CD8-positive, alpha-beta memory T cell (primary cell): ENCODE measurements at regions not wholly inside any gene's neighbourhood (a gene's known extent, or its start where the extent isn't known, plus 50 kb on each side); places are given as distances from the start of the nearest gene placed in this dataset.

ENCODE experiments used
- CTCF ChIA-PET: fragments of 350-600 bp; sonication (Branson Sonifier 250); formaldehyde crosslinking; loops from one replicate; lab custom pipeline; 2021; ENCODE audit warnings: antibody characterized with exemption; lab: Charles Lee
- POLR2A ChIA-PET: fragments of 350-600 bp; sonication (Branson Sonifier 250); formaldehyde crosslinking; loops from one replicate; lab custom pipeline; 2021; ENCODE audit warnings: antibody characterized with exemption; lab: Charles Lee
- DNase-seq, 5 donors: peaks; one replicate each; pipeline versions ENCODE4 v3.0.0 to v3.0.0-alpha.2; 2020 to 2022; ENCODE audit warnings: mixed read lengths in 1 of 5
- H3K27ac ChIP-seq: one replicate; pipeline ENCODE4 v1.7.0; 2013; ENCODE audit warnings: low read depth, mild to moderate bottlenecking, low read length, moderate library complexity
- H3K27me3 ChIP-seq: 2 replicates; pipeline ENCODE4 v1.7.0; 2013; ENCODE audit warnings: low read length, mild to moderate bottlenecking; ENCODE audit not compliant: insufficient read depth, poor library complexity, severe bottlenecking
- H3K36me3 ChIP-seq: 2 replicates; pipeline ENCODE4 v1.7.0; 2013; ENCODE audit warnings: mild to moderate bottlenecking, low read length, moderate library complexity; ENCODE audit not compliant: insufficient read depth
- H3K4me1 ChIP-seq: 2 replicates; pipeline ENCODE4 v1.7.0; 2013; ENCODE audit warnings: mild to moderate bottlenecking, low read length, moderate library complexity; ENCODE audit not compliant: insufficient read depth
- H3K4me3 ChIP-seq: 2 replicates; pipeline ENCODE4 v1.7.0; 2013; ENCODE audit warnings: mild to moderate bottlenecking, low read length
- H3K9me3 ChIP-seq: 2 replicates; pipeline ENCODE4 v1.7.0; 2013; ENCODE audit warnings: mild to moderate bottlenecking, low read length
- H3K27ac Mint-ChIP-seq, 8 donors: one replicate each; pipeline ENCODE4 v1.8.0; 2020 to 2021; ENCODE audit warnings: mixed read lengths in 8 of 8, mild to moderate bottlenecking in 6 of 8, inconsistent platforms in 3 of 8, moderate library complexity in 3 of 8
- H3K27me3 Mint-ChIP-seq, 2 donors: one replicate each; pipeline ENCODE4 v1.8.0; 2020 to 2021; ENCODE audit warnings: mixed read lengths in 2 of 2, mild to moderate bottlenecking in 1 of 2, moderate library complexity in 1 of 2
- H3K36me3 Mint-ChIP-seq, 3 donors: one replicate each; pipeline ENCODE4 v1.8.0; 2020 to 2021; ENCODE audit warnings: mixed read lengths in 3 of 3, inconsistent platforms in 1 of 3, mild to moderate bottlenecking in 1 of 3
- H3K4me1 Mint-ChIP-seq, 3 donors: one replicate each; pipeline ENCODE4 v1.8.0; 2020 to 2021; ENCODE audit warnings: mixed read lengths in 3 of 3, inconsistent platforms in 1 of 3, mild to moderate bottlenecking in 1 of 3
- H3K4me3 Mint-ChIP-seq, 7 donors: one replicate each; pipeline ENCODE4 v1.8.0; 2020 to 2021; ENCODE audit warnings: mixed read lengths in 7 of 7, mild to moderate bottlenecking in 6 of 7, moderate library complexity in 4 of 7, inconsistent platforms in 2 of 7
- H3K9me3 Mint-ChIP-seq, 5 donors: one replicate each; pipeline ENCODE4 v1.8.0; 2020 to 2022; ENCODE audit warnings: mixed read lengths in 5 of 5, mild to moderate bottlenecking in 3 of 5, moderate library complexity in 2 of 5, inconsistent platforms in 1 of 5

DNA sequence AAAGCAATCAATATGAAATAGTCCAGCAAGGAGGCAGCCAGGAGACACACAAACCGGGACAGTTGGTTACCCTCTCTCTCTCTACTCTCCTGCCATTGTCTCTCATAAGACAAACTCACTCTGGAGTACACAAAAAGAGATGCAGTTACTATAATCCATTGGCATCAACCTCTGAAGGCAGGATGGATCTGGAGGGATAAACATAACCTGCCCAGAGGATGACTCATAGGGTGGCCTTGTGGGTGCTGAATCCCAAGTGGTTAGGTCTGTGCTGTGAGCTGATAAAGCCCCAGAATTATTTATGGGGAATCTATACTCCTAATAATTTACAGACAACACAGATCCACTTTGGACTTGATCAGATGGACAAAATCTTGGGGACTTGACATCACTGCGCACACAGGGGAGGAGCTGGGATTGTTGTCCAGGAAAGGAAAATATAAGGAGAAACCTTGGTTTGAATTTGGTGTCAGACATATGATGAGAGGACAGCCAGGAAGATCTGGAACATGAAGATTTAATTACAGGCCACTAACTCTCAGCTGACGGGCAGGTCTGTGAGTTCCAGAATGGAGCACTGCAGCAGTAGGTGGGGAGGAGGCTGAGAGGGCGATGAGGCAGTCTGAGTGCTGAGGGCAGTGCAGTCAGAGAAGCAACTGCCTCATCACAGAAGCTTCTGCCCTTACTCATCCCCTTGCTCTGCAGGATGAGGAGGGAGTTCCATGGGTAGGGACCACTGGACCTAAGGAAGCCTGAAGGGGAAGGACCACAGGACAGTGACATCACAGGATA is 113.9 kb upstream of the PRSS58 start:
- no peak for DNase-seq
- Mint-ChIP-seq H3K4me1 (peaks cover 0 to 6% (median 4%) of the 10 kb centered on the region in 3 donors), H3K36me3 (peaks cover 0 to 9% (median 2%) of the 10 kb centered on the region in 3 donors), H3K27ac (no peak overlapping the region), H3K9me3 (peaks cover 7 to 16% (median 10%) of the 10 kb centered on the region in 5 donors), H3K4me3 (no peak overlapping the region), H3K27me3 (peaks cover 4 to 6% of the 10 kb centered on the region in 2 donors)
- CTCF ChIA-PET: interaction anchor here (1.1 to 2.2 kb wide), 2 partner anchors 12 to 18 kb away, joined by 3 to 7 read pairs; no protein-coding TSS in a partner anchor
- H3K4me1 ChIP-seq: no peaks in the 10 kb centered on the region
- POLR2A ChIA-PET: no interaction called here
- H3K9me3 ChIP-seq: no peaks in the 10 kb centered on the region
- no peak overlapping the region for H3K27ac ChIP-seq
- no peaks in the 10 kb centered on the region for H3K27me3 ChIP-seq
- no peak overlapping the region for H3K4me3 ChIP-seq
- no peaks in the 10 kb centered on the region for H3K36me3 ChIP-seq

GRCh38 chr7:142365410-142365842 is 107.6 kb upstream of the PRSS58 start:
- DNase-seq: no peak
- H3K4me1 Mint-ChIP-seq: peaks cover 8 to 19% (median 11%) of the 10 kb centered on the region in 3 donors
- POLR2A ChIA-PET: no interaction called here
- Histone ChIP-seq H3K4me1 (peaks cover 14% of the 10 kb centered on the region), H3K36me3 (no peaks in the 10 kb centered on the region), H3K9me3 (no peaks in the 10 kb centered on the region), H3K27ac (no peak overlapping the region), H3K27me3 (no peaks in the 10 kb centered on the region), H3K4me3 (no peak overlapping the region)
- peaks cover 2 to 3% of the 10 kb centered on the region in 2 donors for H3K27me3 Mint-ChIP-seq
- peaks cover 6 to 18% (median 13%) of the 10 kb centered on the region in 5 donors for H3K9me3 Mint-ChIP-seq
- no peak overlapping the region for H3K4me3 Mint-ChIP-seq
- peaks cover 0 to 9% (median 2%) of the 10 kb centered on the region in 3 donors for H3K36me3 Mint-ChIP-seq
- H3K27ac Mint-ChIP-seq: no peak overlapping the region
- CTCF ChIA-PET: interaction anchor here (1.2 kb wide), 1 partner anchor 62 kb away, joined by 4 read pairs; no protein-coding TSS in a partner anchor

DNA sequence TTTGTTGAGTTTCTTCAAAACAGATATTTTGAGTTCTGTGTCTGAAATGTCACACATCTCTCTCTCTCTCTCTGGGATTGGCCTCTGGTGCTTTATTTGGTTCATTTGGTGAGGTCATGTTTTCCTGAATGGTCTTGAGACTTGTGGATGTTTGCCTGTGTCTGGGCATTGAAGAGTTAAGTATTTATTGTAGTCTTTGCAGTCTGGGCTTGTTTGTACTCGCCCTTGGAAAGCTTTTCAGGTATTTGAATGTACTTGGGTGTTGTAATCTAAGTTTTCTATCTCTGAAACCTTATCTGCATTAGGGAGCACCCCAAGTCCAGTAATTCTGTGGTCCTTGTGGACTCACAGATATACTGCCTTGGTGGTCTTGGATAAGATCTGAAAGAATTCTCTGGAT is 106.7 kb upstream of the PRSS58 start:
- Histone ChIP-seq H3K9me3 (no peaks in the 10 kb centered on the region), H3K4me3 (no peak overlapping the region), H3K36me3 (no peaks in the 10 kb centered on the region), H3K4me1 (peaks cover 14% of the 10 kb centered on the region), H3K27me3 (no peaks in the 10 kb centered on the region), H3K27ac (no peak overlapping the region)
- H3K9me3 Mint-ChIP-seq: peaks cover 6 to 14% (median 12%) of the 10 kb centered on the region in 5 donors
- H3K4me3 Mint-ChIP-seq: no peak overlapping the region
- peaks cover 0 to 9% (median 2%) of the 10 kb centered on the region in 3 donors for H3K36me3 Mint-ChIP-seq
- peaks cover 10 to 19% (median 11%) of the 10 kb centered on the region in 3 donors for H3K4me1 Mint-ChIP-seq
- no peak for DNase-seq
- peak overlapping the region in 1 of 8 donors; percentile 77 for H3K27ac Mint-ChIP-seq
- ChIA-PET POLR2A (no interaction called here), CTCF (no interaction called here)
- peaks cover 2 to 3% of the 10 kb centered on the region in 2 donors for H3K27me3 Mint-ChIP-seq

- Mint-ChIP-seq H3K36me3 (no peaks in the 10 kb centered on the region), H3K27me3 (peaks cover 5 to 6% of the 10 kb centered on the region in 2 donors), H3K27ac (peak overlapping the region in 1 of 8 donors; percentile 15), H3K4me3 (no peak overlapping the region), H3K9me3 (peaks cover 0 to 4% (median 0%) of the 10 kb centered on the region in 5 donors), H3K4me1 (peaks cover 16 to 30% (median 22%) of the 10 kb centered on the region in 3 donors)
- ChIA-PET CTCF (interaction anchor here (1.1 to 1.3 kb wide), 3 partner anchors 9 to 504 kb away, joined by 4 read pairs; no protein-coding TSS in a partner anchor), POLR2A (no interaction called here)
- H3K9me3 ChIP-seq: no peaks in the 10 kb centered on the region
- peak in 2 of 5 donors; percentile 17 to 67 for DNase-seq
- H3K27me3 ChIP-seq: no peaks in the 10 kb centered on the region
- H3K4me3 ChIP-seq: no peak overlapping the region
- H3K4me1 ChIP-seq: peaks cover 22% of the 10 kb centered on the region
- H3K27ac ChIP-seq: no peak overlapping the region
- H3K36me3 ChIP-seq: no peaks in the 10 kb centered on the region
Observed at GRCh38 chr7:142362349-142362748, 104.5 kb upstream of the PRSS58 start.

DNA sequence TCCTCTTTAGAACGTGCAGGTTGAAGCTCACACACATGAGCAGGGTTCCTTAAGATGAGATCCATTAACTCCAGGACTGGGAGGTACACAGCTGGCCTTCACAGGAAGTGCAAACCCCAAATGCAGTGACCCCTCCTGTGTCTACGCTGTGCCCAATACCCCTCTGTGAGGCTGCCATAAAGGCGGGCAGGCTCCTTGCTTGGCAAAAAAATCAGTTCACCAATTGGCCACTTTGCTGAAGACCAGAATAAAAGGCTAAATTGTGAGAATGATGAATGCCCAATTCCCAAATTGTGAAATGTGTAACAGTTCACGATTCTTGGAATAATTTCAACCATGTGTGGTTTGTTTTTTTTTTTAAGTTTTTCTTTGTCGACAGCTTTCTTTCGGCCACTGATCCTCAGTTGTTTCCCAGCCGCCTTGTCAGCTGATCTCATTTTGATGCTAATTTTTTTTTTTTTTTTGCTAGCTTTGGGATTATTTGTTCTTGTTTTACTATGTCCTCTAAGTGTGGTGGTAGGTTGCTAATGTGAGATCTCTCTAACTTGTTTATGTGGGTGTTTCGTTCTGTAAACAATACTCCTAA is 101.9 kb upstream of the PRSS58 start:
- Histone ChIP-seq H3K4me1 (peaks cover 22% of the 10 kb centered on the region), H3K4me3 (no peak overlapping the region), H3K36me3 (no peaks in the 10 kb centered on the region), H3K27me3 (no peaks in the 10 kb centered on the region), H3K27ac (no peak overlapping the region), H3K9me3 (no peaks in the 10 kb centered on the region)
- no peak for DNase-seq
- peaks cover 6% of the 10 kb centered on the region in 2 donors for H3K27me3 Mint-ChIP-seq
- H3K4me3 Mint-ChIP-seq: no peak overlapping the region
- H3K9me3 Mint-ChIP-seq: peaks cover 0 to 4% (median 0%) of the 10 kb centered on the region in 5 donors
- POLR2A ChIA-PET: no interaction called here
- H3K27ac Mint-ChIP-seq: no peak overlapping the region
- peaks cover 18 to 37% (median 33%) of the 10 kb centered on the region in 3 donors for H3K4me1 Mint-ChIP-seq
- no peaks in the 10 kb centered on the region for H3K36me3 Mint-ChIP-seq
- CTCF ChIA-PET: interaction anchor here (0.8 to 2.0 kb wide), 9 partner anchors 8 to 452 kb away, joined by 3 to 13 read pairs (median 3); no protein-coding TSS in a partner anchor

- Mint-ChIP-seq H3K27ac (peak overlapping the region in 1 of 8 donors; percentile 58), H3K4me1 (peaks cover 30 to 49% (median 48%) of the 10 kb centered on the region in 3 donors), H3K36me3 (no peaks in the 10 kb centered on the region), H3K27me3 (peaks cover 3 to 6% of the 10 kb centered on the region in 2 donors), H3K4me3 (peak overlapping the region in 1 of 7 donors; percentile 5), H3K9me3 (peaks cover 0 to 3% (median 0%) of the 10 kb centered on the region in 5 donors)
- Histone ChIP-seq H3K27ac (no peak overlapping the region), H3K4me1 (peaks cover 34% of the 10 kb centered on the region), H3K36me3 (no peaks in the 10 kb centered on the region), H3K9me3 (no peaks in the 10 kb centered on the region), H3K4me3 (no peak overlapping the region), H3K27me3 (no peaks in the 10 kb centered on the region)
- ChIA-PET CTCF (interaction anchor here (1.0 to 1.8 kb wide), 2 partner anchors 11 to 28 kb away, joined by 3 to 5 read pairs; no protein-coding TSS in a partner anchor), POLR2A (no interaction called here)
- peak in 2 of 5 donors; percentile 25 to 41 for DNase-seq
Observed at GRCh38 chr7:142357953-142358520, 100.2 kb upstream of the PRSS58 start.

- ChIA-PET POLR2A (no interaction called here), CTCF (interaction anchor here (1.3 to 1.8 kb wide), 3 partner anchors 23 to 30 kb away, joined by 3 to 5 read pairs (median 3); no protein-coding TSS in a partner anchor)
- Mint-ChIP-seq H3K36me3 (no peaks in the 10 kb centered on the region), H3K9me3 (no peaks in the 10 kb centered on the region), H3K27ac (peak overlapping the region in 1 of 8 donors; percentile 44), H3K4me1 (peaks cover 33 to 51% (median 46%) of the 10 kb centered on the region in 3 donors), H3K4me3 (no peak overlapping the region), H3K27me3 (peaks cover 3 to 5% of the 10 kb centered on the region in 2 donors)
- Histone ChIP-seq H3K27me3 (no peaks in the 10 kb centered on the region), H3K36me3 (no peaks in the 10 kb centered on the region), H3K27ac (no peak overlapping the region), H3K4me1 (peaks cover 30% of the 10 kb centered on the region), H3K9me3 (no peaks in the 10 kb centered on the region), H3K4me3 (no peak overlapping the region)
- no peak for DNase-seq
Observed at GRCh38 chr7:142356166-142356565, 98.3 kb upstream of the PRSS58 start.
